K562 (cell line): ENCODE measurements at regions not wholly inside any gene's neighbourhood (a gene's known extent, or its start where the extent isn't known, plus 50 kb on each side); places are given as distances from the start of the nearest gene placed in this dataset.

Source experiments
- ATAC-seq: fragments of 200-7000 bp; cut with Tn5 transposase; 3 replicates; pipeline ENCODE4 v1.9.1; 2020; ENCODE audit warnings: moderate library complexity
- BruUV-seq: library from RNA; stranded (reverse); fragments of 400-500 nt; replicated peaks from 2 replicates; lab custom pipeline; 2021; lab: Mats Ljungman, UMichigan
- CTCF ChIA-PET: fragments of 300-600 bp; formaldehyde crosslinking; extraction: SDS; loops from one replicate; lab custom pipeline; 2021; ENCODE audit warnings: low intra/inter-chr PET ratio; lab: Yijun Ruan, JAX
- POLR2A ChIA-PET: fragments of 300-600, 350-650 bp; sonication (Branson Sonifier 250); formaldehyde crosslinking; extraction: SDS; loops from one replicate; lab custom pipeline; 2021; ENCODE audit warnings: antibody characterized with exemption, inconsistent platforms; lab: Yijun Ruan, JAX
- DNase-seq, 4 experiments: peaks; one replicate each; pipeline versions ENCODE4 v3.0.0 to v3.0.0-alpha.2; 2011 to 2018; ENCODE audit warnings: low spot score in 3 of 4, mixed read lengths in 3 of 4; ENCODE audit errors: extremely low read depth in 1 of 4
- FAIRE-seq: peaks from 2 replicates; lab custom pipeline; 2011; peaks lifted over from hg19 to GRCh38; lab: Jason Lieb, UNC
- H2AFZ ChIP-seq: 2 replicates; pipeline ENCODE4 v1.6.0; 2011; ENCODE audit warnings: low read depth, low read length, control low read depth, inconsistent platforms
- H3K27ac ChIP-seq: fragments of 200-600 bp; 3 replicates; pipeline ENCODE4 v1.8.0; 2011; ENCODE audit warnings: low read depth, mild to moderate bottlenecking, control low read depth, inconsistent platforms, low read length, moderate library complexity, mixed read lengths; ENCODE audit errors: extremely low read depth
- H3K27me3 ChIP-seq, 2 experiments: fragments of 300-600 bp in 1 of 2; 2 replicates in 1 of 2; 3 replicates in 1 of 2; pipeline versions ENCODE4 v1.6.0 to v1.8.0; 2011; ENCODE audit warnings: inconsistent platforms in 2 of 2, low read length in 2 of 2, mild to moderate bottlenecking in 1 of 2, mixed read lengths in 1 of 2, moderate library complexity in 1 of 2; ENCODE audit not compliant: control insufficient read depth in 2 of 2, insufficient read depth in 2 of 2
- H3K36me3 ChIP-seq: fragments of 300-600 bp; 3 replicates; pipeline ENCODE4 v1.8.0; 2011; ENCODE audit warnings: mild to moderate bottlenecking, low read length, inconsistent platforms; ENCODE audit not compliant: control insufficient read depth, insufficient read depth
- H3K4me1 ChIP-seq, 2 experiments: fragments of 200-600 bp in 1 of 2; replicated peaks in 1 of 2; 2 replicates in 1 of 2; 3 replicates in 1 of 2; pipeline versions ENCODE4 v1.5.1 to v1.8.0; 2011; ENCODE audit warnings: inconsistent platforms in 2 of 2, low read length in 2 of 2, mild to moderate bottlenecking in 1 of 2, mixed read lengths in 1 of 2, moderate library complexity in 1 of 2; ENCODE audit not compliant: control insufficient read depth in 2 of 2, insufficient read depth in 2 of 2
- H3K4me2 ChIP-seq: 2 replicates; pipeline ENCODE4 v1.6.1; 2011; ENCODE audit warnings: low read length, control low read depth, inconsistent platforms, mixed read lengths; ENCODE audit not compliant: insufficient read depth
- H3K4me3 ChIP-seq: fragments of 200-600 bp; sonication (generic), shearing (Covaris generic); 2 replicates; pipeline ENCODE4 v1.5.1; 2016; ENCODE audit warnings: control low read depth, inconsistent platforms
- H3K79me2 ChIP-seq: fragments of 200-600 bp; 3 replicates; pipeline ENCODE4 v1.8.0; 2011; ENCODE audit warnings: low read length, inconsistent platforms; ENCODE audit not compliant: control insufficient read depth, insufficient read depth
- H3K9ac ChIP-seq, 2 experiments: 2 replicates each; pipeline versions ENCODE4 v1.6.0 to v1.6.1; 2011; ENCODE audit warnings: low read depth in 2 of 2, low read length in 2 of 2, control low read depth in 1 of 2, inconsistent platforms in 1 of 2, mild to moderate bottlenecking in 1 of 2, mixed read lengths in 1 of 2; ENCODE audit not compliant: insufficient read depth in 1 of 2
- H3K9me1 ChIP-seq: one replicate; pipeline ENCODE4 v1.6.0; 2011; ENCODE audit warnings: inconsistent platforms, mild to moderate bottlenecking, low read length, moderate library complexity; ENCODE audit not compliant: control insufficient read depth, insufficient read depth
- H3K9me3 ChIP-seq: replicated peaks from 2 replicates; pipeline ENCODE4 v1.5.1; 2011; ENCODE audit warnings: low read depth, low read length, inconsistent platforms; ENCODE audit not compliant: control insufficient read depth, insufficient read depth
- H4K20me1 ChIP-seq: replicated peaks from 2 replicates; pipeline ENCODE4 v1.6.1; 2011; ENCODE audit warnings: low read length, inconsistent platforms, mixed read lengths; ENCODE audit not compliant: control insufficient read depth, insufficient read depth
- BRCA1 ChIP-seq, 2 experiments: fragments of 450-650 bp in 1 of 2; sonication (generic) in 1 of 2; formaldehyde crosslinking in 1 of 2; IDR thresholded peaks; 2 replicates each; pipeline versions ENCODE4 v1.5.0 to v1.6.1; 2017 to 2020; ENCODE audit warnings: mild to moderate bottlenecking in 1 of 2, missing genetic modification reagents in 1 of 2
- GABPA ChIP-seq: fragments of 200-800 bp; sonication (Bioruptor generic); conservative IDR thresholded peaks from 2 replicates; pipeline ENCODE4 v1.6.1; 2016; ENCODE audit warnings: low read depth, missing genetic modification characterization, missing compliant biosample characterization
- HEY1 ChIP-seq: fragments of 250-450 bp; sonication (Bioruptor Pico); IDR thresholded peaks from 2 replicates; pipeline ENCODE4 v1.5.0; 2020; ENCODE audit warnings: mild to moderate bottlenecking, moderate library complexity, borderline replicate concordance
- MBD1 ChIP-seq: fragments of 250-450 bp; sonication (Bioruptor Pico); IDR thresholded peaks from 2 replicates; pipeline ENCODE4 v1.8.0; 2022; ENCODE audit warnings: inconsistent platforms
- MYBL2 ChIP-seq, 2 experiments: fragments of 450-650 bp in 1 of 2; sonication (generic) in 1 of 2; formaldehyde crosslinking in 1 of 2; IDR thresholded peaks; 2 replicates each; pipeline versions ENCODE4 v1.6.1 to v1.8.1; 2017 to 2022; ENCODE audit warnings: borderline replicate concordance in 1 of 2, inconsistent platforms in 1 of 2, low read depth in 1 of 2, mild to moderate bottlenecking in 1 of 2, missing genetic modification reagents in 1 of 2, moderate library complexity in 1 of 2
- NEUROD1 ChIP-seq: fragments of 150-350 bp; IDR thresholded peaks from 2 replicates; pipeline ENCODE4 v1.6.1; 2014; ENCODE audit warnings: borderline replicate concordance, low read length, low read depth; ENCODE audit not compliant: partially characterized antibody
- SMAD3 ChIP-seq: fragments of 450-650 bp; formaldehyde crosslinking; conservative IDR thresholded peaks from 2 replicates; pipeline ENCODE4 v1.4.0; 2020; ENCODE audit warnings: mild to moderate bottlenecking
- SPI1 ChIP-seq: IDR thresholded peaks from 2 replicates; pipeline ENCODE4 v1.6.1; 2011; ENCODE audit warnings: low read depth, low read length, control low read depth, borderline replicate concordance
- U2AF2 ChIP-seq: fragments of 200-400 bp; formaldehyde crosslinking; optimal IDR thresholded peaks from 2 replicates; pipeline ENCODE3; 2017; ENCODE audit warnings: low read depth, mild to moderate bottlenecking, low read length
- ZKSCAN3 ChIP-seq: fragments of 250-450 bp; sonication (Bioruptor Pico); IDR thresholded peaks from 2 replicates; pipeline ENCODE4 v1.4.0; 2020
- WGBS: fragments of 100-300 bp; shearing (Covaris generic); methylation state at CpG from one replicate; pipeline ENCODE4 v1.1.6; 2016; ENCODE audit warnings: low coverage, mixed read lengths; ENCODE audit not compliant: insufficient coverage; ENCODE audit errors: missing lambda C conversion rate; 5-methylcytosine and 5-hydroxymethylcytosine counted together
- in situ Hi-C: fragments of 300-500 bp; cut with MboI; formaldehyde crosslinking; loops from 4 replicates; pipeline ENCODE4 v1.15.0; 2018; ENCODE audit warnings: inconsistent platforms, mixed read lengths
- intact Hi-C: fragments of 100-400 bp; cut with micrococcal nuclease; formaldehyde crosslinking; loops from 2 replicates; pipeline ENCODE4 v1.14.2; 2022

DNA sequence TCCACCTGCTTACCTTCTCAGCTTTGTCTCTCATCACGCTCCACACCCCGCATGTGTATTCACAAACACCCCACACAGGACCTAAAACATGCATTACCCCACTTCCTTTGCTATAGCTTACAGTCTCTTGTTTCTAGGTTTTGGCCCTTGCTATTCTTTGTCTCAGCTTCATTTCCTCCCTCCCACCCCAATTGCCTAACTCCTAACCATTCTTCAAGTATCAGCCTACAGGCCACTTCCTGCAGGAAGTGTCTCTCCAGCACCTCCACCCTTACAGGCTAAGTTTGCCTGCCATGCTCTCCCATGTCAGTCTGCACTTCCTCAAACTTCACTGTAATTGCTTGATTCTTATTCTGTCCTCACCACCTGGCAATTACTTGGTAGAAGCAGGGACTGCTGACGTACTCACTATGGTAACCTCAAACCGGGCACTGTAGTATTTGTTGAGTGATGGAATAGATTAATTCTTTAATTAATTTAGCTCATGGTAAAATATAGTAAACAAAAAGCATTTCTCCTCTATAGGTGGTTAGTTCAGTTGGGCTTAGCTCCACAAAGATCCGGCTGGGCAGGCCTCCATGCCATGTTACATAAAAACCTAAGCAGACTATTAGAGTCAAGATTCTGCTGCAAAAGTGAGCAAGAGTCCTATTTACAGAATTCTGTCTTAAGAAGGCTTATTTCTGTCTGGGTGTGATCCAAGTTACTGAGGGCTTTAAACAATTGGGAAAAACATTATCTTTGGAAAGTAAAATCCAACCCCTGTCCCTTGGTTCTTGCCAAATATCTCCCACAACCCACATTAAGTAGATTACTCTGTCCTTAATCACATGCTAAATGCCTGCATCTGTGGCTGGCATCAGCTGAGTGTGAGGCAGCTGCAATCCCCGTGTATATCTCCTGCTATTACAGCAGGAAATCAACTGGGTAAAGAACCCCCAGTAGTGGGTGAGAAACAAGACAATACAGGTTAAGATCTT, 124.7 kb upstream of the CPEB2 start:
- H3K4me1 ChIP-seq, result no peaks in the 10 kb centered on the region
- no peak overlapping the region for H3K27ac ChIP-seq

GRCh38 chr4:14878681-14879080, 123.6 kb upstream of the CPEB2 start:
- Histone ChIP-seq H3K9ac (no peak overlapping the region), H3K9me1 (no peaks in the 10 kb centered on the region), H3K36me3 (no peaks in the 10 kb centered on the region), H3K9me3 (no peaks in the 10 kb centered on the region), H3K4me2 (no peak overlapping the region), H3K27ac (no peak overlapping the region), H3K4me3 (no peak overlapping the region), H3K27me3 (peaks cover 0 to 3% of the 10 kb centered on the region in 2 experiments; a peak in 1 of 5 replicates), H3K79me2 (no peaks in the 10 kb centered on the region), H2AFZ (no peak overlapping the region), H4K20me1 (no peaks in the 10 kb centered on the region; the same call in 1 of the 2 replicates), H3K4me1 (no peaks in the 10 kb centered on the region)
- FAIRE-seq, result no peak
- ChIA-PET CTCF (no interaction called here), POLR2A (no interaction called here)
- DNase-seq, result no peak
- no TSS peak for BruUV-seq
- TF ChIP-seq U2AF2 (no peak), HEY1 (no peak), SMAD3 (CRISPR knock-in tag) (no peak), ZKSCAN3 (no peak), BRCA1 (IDR thresholded peaks at IDR 0.05) (no peak), BRCA1 (CRISPR knock-in tag; IDR thresholded peaks at IDR 0.05) (no peak), MYBL2 (IDR thresholded peaks at IDR 0.05; ENCODE audit: low read depth) (no peak), MYBL2 (CRISPR knock-in tag; IDR thresholded peaks at IDR 0.05; ENCODE audit: borderline replicate concordance) (no peak), MBD1 (no peak)
- intact Hi-C loops (no loop called here), in situ Hi-C loops (no loop called here)
- 3% methylated on average over 3 of the region's 3 CpGs for WGBS
- no peak for ATAC-seq

More for the DNA sequence above, 124.7 kb upstream of the CPEB2 start:
- H3K4me2 ChIP-seq, result no peak overlapping the region
- peaks cover 0 to 3% of the 10 kb centered on the region in 2 experiments; a peak in 1 of 5 replicates for H3K27me3 ChIP-seq
- H3K9me3 ChIP-seq, result no peaks in the 10 kb centered on the region
- peak; percentile 60 for TF ChIP-seq GABPA (tag)
- TF ChIP-seq SPI1, result peak; percentile 82; the same call in 1 of the 2 replicates
- no peak for TF ChIP-seq NEUROD1
- ChIA-PET CTCF (no interaction called here), POLR2A (no interaction called here)
- no peak overlapping the region for H2AFZ ChIP-seq
- no peak overlapping the region for H3K9ac ChIP-seq
- DNase-seq, result no peak
- no peaks in the 10 kb centered on the region for H3K9me1 ChIP-seq
- no TSS peak for BruUV-seq
- no peak overlapping the region for H3K4me3 ChIP-seq
- H3K36me3 ChIP-seq, result no peaks in the 10 kb centered on the region
- FAIRE-seq, result no peak
- intact Hi-C loops (no loop called here), in situ Hi-C loops (no loop called here)
- no peaks in the 10 kb centered on the region; the same call in 1 of the 2 replicates for H4K20me1 ChIP-seq
- 7% methylated on average over 6 of the region's 6 CpGs for WGBS
- no peaks in the 10 kb centered on the region for H3K79me2 ChIP-seq
- ATAC-seq, result no peak
